HG03039 (cell line): ENCODE measurements at regions not wholly inside any gene's neighbourhood (a gene's known extent, or its start where the extent isn't known, plus 50 kb on each side); places are given as distances from the start of the nearest gene placed in this dataset.
"Not testable (repeated sequence)": the region's sequence is repeated elsewhere in the genome, so short reads cannot be mapped to it uniquely, and the experiment has no call there.

ENCODE experiments used
- ATAC-seq: cut with Tn5 transposase; IDR thresholded peaks from one replicate; pipeline ENCODE4 v1.9.1; 2021; ENCODE audit warnings: mild to moderate bottlenecking, moderate library complexity; ENCODE audit not compliant: unreplicated experiment

- no peak for ATAC-seq
Observed at GRCh38 chr6:11387707-11388430, 149.7 kb upstream of the TMEM170B start.

- no peak for ATAC-seq
Observed at GRCh38 chr6:11386726-11387125, 150.8 kb upstream of the TMEM170B start.

- peak; percentile 72 for ATAC-seq
Observed at GRCh38 chr6:11386323-11386722, 151.2 kb upstream of the TMEM170B start.

GRCh38 chr6:11384531-11385309 is 152.3 kb upstream of the NEDD9 start:
- ATAC-seq = no peak

GRCh38 chr6:11381801-11382513 is 149.5 kb upstream of the NEDD9 start:
- peak; percentile 57 for ATAC-seq

- no peak for ATAC-seq
Observed at GRCh38 chr6:11380969-11381744, 148.7 kb upstream of the NEDD9 start.

GRCh38 chr6:11380549-11380948 is 148.1 kb upstream of the NEDD9 start:
- ATAC-seq = no peak

GRCh38 chr6:11379805-11380204 is 147.3 kb upstream of the NEDD9 start:
- no peak for ATAC-seq

GRCh38 chr6:11378639-11379038 is 146.2 kb upstream of the NEDD9 start:
- no peak for ATAC-seq

GRCh38 chr6:11374036-11375010 is 141.9 kb upstream of the NEDD9 start:
- peak; percentile 83 for ATAC-seq

- ATAC-seq = no peak
Observed at GRCh38 chr6:11373208-11373607, 140.7 kb upstream of the NEDD9 start.

GRCh38 chr6:11372186-11372790 is 139.8 kb upstream of the NEDD9 start:
- ATAC-seq = not testable (repeated sequence)

- ATAC-seq = no peak
Observed at GRCh38 chr6:11370191-11371018, 137.9 kb upstream of the NEDD9 start.

GRCh38 chr6:11368760-11369159 is 136.3 kb upstream of the NEDD9 start:
- ATAC-seq = peak; percentile 38

GRCh38 chr6:11368264-11368663 is 135.8 kb upstream of the NEDD9 start:
- no peak for ATAC-seq

- no peak for ATAC-seq
Observed at GRCh38 chr6:11367638-11368199, 135.3 kb upstream of the NEDD9 start.

GRCh38 chr6:11366934-11367637 is 134.6 kb upstream of the NEDD9 start:
- no peak for ATAC-seq
